RKO (cell line): ENCODE measurements at regions not wholly inside any gene's neighbourhood (a gene's known extent, or its start where the extent isn't known, plus 50 kb on each side); places are given as distances from the start of the nearest gene placed in this dataset.
"Not testable (repeated sequence)": the region's sequence is repeated elsewhere in the genome, so short reads cannot be mapped to it uniquely, and the experiment has no call there.

ENCODE experiments used
- DNase-seq: peaks from one replicate; pipeline ENCODE4 v3.0.0-alpha.2; 2016; ENCODE audit warnings: low spot score

DNA sequence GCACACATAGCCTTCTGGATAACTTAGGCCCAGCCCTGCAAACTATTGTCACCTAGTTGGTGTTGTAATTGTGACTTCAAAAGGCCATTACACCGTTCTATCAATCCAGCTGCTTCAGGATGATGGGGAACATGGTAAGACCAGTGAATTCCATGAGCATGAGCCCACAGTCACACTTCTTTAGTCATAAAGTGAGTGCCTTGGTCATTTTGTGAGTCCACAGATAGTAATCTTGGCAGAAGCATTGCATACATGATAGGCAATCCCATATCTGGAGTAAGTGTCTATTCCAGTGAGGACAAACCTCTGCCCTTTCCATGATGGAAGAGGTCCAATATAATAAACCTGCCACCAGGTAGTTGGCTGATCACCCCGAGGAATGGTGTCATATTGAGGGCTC is 94.5 kb upstream of the RAI14 start:
- not testable (repeated sequence) for DNase-seq

DNA sequence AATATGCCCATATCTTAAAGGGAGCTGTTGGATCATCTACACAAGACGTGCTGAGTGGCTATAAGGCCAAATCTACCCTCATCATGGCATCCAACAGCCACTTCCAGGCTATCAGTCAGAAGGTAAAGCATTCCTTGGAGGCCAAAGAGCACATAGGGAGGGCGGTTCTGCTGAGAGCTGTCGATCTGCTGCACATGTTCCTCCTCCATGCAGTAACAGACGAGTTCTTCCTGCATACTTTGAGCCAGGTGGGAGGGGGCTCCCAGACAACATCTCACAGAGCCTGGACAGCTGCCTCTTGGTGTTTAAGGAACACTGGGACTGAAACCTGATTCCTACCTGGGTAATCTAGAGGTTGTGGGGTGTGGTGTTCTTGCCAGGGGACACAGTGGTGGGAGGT is 93.3 kb upstream of the RAI14 start:
- no peak for DNase-seq

DNA sequence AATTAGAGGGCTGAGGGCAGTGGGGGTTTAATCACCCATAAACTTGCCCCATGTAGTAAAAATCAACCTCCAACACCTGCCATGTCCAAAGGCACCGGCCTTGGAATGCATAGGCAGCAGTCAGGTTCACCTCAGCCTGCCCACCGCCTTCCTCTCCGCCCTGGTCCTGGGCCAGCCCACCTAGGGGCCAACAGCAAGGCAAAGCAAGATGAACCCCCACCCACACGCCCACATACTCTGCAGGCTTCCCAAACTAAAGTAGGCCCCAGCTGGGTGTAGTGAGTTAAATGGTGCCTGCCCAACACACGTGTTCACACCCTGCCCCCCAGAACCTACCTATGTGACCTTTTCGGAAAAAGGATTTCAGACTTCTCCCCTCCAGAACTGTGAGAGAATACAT is 92.9 kb upstream of the RAI14 start:
- DNase-seq: no peak

DNA sequence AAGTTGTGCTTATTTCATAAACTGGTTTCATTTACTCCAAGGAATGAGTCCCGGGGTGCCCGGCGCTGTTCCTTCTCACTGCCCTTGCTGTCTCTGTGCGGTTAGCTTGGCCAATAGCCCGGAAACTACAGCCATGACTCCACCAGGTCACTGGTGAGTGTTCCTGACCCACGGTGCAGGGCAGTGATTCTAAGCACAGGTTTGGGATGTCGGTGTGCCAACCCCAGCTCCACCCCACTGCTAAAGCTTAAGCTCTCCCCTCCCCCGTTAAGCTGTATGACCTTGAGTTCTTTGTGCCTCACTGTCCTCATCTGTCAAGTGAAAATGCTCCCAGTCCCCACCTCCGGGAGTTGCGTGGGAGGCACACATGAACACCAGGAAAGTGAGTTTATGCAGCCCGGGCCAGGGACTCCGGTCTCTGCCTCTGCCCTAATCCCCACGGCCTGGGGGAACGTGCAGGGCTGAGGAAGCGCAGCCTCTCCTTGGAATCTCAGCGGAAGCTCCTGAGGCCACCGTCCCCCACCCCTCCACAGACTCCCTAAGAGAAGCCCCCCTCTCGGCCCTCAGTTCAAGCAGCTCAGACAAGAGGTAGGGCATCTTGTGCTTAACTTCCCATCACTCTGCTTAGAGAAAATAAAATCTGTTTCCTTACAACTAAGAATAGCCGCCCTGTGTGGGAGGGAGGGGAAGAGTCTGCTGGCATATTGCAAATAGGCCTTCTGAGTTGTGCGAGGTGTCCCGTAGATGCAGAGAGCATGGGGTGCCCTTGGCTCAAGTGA is 92.0 kb upstream of the RAI14 start:
- DNase-seq: no peak

DNA sequence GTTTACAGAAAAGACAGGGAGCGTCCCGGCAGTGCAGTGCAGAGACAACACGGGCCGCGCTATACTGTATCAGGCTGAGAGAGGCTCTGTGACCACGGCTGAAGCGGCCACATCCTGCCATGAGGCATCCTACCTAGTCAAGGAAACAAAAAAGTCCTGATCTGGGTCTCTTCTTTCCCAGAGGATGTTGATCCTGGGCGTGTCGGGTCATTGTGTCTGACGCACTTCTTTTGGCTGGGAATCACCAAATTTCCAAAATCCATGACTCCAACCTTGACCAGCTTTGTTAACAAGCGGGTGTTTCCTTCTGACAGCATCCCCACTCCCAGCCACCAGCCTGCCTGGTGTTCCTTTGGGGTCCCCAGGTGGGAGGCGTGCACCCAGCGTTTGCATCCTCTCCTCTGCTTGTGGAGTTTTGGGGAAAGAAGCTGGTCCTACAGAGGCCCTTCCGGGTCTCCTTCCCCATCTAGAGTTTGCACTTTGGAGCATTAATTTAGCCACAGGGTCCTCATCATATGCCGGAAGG is 91.4 kb upstream of the RAI14 start:
- DNase-seq: no peak

DNA sequence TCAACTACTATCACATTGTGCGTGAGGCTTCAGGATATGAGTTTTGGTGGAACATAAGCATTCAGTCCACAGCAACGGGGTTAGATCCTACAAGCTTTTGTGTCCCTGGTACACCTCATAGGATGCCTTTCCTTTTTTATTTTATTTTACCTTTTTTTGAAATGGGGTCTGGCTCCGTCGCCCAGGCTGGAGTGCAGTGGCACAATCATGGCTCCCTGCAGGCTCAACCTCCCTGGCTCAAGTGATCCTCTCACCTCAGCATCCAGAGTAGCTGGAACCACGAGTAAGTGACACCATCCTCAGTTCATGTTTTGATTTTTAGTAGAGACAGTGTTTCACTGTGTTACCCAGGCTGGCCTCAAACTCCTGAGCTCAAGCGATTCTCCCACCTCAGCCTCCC is 86.0 kb upstream of the RAI14 start:
- no peak for DNase-seq

DNA sequence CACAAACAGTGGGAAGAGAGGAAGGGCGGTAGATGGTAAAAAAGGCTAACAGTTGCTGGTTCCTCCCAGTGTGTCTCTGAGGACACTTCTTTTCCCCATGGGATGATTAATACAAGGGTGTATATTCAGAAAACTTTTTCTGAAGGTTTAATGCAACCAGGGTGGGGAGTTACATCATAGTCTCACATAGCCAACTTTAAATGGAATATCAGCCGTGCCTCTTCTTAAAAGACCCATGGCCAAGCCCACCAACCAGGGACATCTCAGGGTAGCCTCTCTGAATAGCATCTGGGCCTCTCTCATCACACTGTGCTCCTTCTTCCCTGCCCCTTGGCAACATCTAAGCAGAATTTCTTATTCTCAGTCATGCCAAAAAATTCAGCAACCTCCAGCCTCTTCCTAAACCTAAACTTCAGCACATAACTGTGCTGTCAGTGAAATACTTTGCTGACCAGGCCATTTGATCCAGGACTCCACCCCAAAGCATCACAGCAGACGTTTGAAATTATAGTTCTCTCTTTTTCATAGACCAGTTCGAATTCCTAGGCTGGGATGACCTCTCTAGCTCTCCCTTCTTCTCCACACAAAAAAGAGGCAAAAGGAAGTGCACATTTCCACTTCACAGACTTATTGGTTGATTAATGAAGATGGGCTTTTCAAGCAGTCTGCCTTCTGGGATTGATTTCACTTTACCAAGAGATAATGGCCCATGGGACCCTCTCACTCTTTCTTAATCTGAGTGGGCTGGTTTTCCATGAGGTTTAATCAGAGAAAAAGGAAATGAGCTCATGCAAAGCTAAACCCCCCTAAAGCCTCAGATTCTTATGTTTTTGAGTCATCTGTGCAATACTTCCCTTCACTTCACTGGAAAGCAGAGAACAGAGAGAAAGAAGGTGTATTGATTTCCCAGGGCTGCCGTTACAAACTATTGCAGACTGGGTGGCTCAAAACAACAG is 85.1 kb upstream of the RAI14 start:
- no peak for DNase-seq

DNA sequence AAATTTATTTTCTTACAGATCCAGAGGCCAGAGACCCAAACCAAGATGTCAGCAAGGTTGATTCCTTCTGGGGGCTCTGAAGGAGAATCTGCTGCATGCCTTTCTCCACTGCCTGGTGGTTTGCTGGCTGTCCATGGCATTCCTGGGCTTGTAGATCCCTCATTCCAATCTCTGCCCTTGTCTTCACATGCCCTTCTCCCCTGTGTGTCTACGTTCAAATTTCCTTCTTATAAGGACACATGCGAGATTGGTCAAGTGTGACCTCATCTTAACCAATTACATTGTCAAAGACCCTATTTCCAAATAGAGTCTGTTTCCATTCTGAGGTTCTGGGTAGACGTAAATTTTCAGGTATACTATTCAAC is 84.5 kb upstream of the RAI14 start:
- DNase-seq: no peak

DNA sequence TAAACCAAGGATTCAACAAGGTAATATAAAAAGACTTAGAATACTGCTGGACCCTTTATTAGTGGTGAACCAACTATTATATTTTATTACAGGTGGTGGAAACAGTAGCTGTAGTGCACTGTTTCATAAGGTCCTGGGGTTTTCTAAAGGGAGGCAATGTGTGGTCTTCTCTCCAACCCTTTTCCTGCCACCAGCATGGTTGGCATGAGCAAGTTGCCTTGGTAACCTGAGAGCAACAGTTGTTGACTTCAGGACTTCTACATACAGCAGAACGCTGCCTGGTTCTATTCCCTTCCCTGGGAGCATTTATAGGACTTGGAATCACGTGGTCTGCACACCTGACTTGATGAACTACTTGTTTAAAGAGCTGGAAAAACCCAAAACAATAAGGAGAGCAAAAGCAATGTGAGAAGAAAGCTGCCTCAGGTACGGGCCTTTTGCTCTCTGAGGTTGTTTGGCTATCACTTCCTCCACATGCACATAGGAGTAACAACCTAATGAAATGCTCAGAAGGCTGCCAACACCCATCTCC is 81.1 kb upstream of the RAI14 start:
- DNase-seq: no peak

DNA sequence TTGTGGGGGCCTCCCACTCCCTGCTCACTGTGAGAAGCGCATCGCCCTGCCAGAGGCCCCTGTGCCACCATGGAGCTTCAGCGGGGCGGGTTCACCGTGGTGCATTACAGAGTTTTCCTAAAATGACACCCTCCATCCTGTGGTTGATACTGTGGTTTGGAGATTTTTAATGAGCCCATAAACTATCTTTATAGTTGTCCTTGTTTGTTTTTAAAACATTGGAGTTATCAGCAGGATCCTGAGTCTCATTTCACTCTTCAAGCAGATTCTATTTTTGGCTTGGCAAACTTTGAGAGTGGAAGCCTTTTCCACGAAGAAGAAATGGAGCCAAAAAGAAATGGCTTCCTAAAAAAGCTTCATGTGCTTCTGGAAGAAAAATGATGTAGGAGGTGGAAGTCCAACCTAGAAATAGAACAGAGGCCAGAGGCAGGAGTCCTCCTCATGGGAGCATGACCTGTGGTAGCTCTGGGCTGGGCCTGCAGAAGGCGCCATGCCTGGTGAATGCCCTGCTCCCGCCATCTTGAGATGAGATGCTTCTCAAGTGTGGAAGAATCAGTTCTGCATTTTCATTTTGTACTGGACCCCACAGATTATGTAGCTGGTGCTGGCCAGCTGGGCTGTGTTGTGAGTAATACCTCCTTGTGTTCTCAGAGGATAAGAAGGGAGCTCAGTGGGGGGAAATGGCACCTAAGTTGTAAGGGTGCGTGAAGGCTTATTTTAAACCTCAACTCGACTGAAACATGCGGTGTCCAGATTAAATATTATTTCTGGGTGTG is 79.0 kb upstream of the RAI14 start:
- no peak for DNase-seq

DNA sequence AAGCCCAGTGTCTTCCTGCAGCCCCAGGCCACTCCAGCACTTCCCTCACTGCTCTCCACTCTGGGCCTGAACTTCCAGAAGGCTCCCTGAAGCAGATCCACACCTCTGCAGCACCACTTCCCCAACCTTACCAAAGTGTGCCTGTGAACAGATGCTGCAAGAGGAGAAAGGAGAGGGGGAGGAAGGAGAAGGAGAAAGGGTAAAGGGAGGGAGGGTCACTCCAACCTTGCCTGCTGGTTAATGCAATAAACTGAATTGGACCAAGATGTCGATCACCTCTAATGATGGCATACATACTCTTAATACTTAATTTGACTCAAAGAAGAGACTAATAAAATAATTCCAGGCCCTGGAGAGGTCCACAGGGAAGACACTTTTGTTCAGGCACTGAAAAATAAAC is 77.2 kb upstream of the RAI14 start:
- no peak for DNase-seq

DNA sequence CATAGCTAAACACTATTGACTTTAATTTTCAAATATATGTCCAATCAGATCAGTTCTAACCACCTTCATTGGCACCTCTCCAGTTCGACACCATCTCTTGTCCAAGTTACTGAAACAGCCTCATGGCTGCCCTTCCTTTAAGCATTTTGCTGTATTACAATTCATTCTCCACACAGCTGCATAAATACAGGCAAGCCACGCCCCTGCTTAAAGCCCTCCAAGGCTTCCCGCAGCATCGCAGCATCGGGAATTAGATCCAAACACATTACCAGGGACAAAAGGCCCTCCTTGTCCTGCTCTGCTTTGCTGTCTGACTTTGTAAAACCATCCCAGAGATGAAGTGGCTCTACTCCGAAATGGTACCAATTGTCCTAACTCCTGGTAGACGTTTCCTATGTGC is 75.1 kb upstream of the RAI14 start:
- no peak for DNase-seq

DNA sequence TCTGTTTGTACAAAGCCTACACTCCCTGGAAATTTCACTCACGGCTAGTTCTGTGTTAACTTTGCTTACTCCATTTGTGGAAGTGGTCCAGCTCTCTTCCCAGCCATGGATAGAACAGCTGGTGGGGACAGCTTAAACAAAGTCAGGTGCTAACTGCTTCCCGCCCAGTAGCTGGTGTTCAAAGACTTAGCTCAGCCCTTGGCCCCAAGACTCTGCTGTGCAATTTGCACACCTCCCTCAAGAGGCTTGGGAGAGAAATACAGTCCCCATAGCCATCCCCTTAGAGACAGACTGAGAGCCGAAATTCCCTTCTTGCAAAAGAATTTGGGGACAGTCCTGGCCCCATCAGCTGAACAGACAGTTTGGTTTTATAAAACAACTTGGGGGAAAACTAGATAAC is 73.8 kb upstream of the RAI14 start:
- no peak for DNase-seq

DNA sequence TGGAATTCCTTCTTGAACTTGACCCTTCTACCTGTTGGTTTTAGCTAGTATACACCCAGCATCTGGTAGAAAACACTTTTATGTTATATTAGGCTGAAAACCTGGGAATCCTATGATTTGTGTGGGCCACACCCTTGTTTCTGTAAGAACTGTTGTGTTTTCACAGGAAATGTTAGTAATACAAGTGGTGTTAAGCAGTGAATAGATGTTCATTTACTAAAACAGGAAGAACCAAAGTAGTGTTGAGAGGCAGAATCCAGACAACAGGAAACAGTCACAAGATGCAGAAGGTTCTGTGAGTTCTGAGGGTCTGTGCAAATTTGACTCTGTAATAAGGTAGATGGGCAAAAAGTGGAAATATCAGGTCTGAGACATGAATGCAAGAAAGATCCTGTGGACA is 73.0 kb upstream of the RAI14 start:
- no peak for DNase-seq

DNA sequence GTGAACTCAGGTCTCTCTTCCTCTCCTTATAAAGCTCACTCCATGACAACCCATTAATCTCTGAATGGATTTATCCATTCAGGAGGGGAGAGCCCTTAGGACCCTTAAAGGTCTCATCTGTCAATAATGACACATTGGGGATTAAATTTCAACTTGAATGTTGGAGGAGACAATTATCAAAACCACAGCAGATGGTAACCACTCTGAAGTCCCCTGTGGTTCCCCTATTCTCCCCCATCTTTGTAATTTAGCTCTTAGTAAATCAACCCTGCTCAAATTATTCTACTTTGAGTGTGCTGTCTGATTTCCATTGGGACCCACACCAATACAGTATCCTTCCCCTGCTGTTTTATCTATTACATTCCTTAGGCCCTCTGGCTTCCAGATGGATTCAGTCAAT is 72.0 kb upstream of the RAI14 start:
- no peak for DNase-seq

DNA sequence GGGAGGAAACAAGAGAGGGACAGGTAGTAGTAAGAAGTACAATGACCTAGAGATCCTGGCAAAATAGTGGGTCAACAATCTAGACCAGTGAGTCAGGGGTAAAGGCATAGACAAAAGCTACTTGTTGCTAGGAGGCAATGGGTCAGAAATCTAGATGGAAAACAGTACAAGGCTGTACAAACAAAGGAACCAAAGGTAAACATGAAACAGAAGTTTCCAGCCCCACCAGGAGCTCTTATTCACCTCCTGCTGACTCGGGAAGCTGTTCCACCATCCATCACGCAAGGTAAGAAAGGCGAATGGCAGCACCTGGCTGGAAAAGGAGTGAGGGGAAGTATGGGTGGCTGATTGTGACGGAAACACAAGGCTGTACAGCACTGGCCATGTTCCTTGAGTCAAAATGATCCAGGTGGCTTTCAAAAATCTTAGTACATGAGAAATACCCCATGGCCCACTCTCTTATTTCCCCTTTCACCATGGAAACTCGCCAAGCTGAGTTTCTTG is 70.5 kb upstream of the RAI14 start:
- DNase-seq: no peak

DNA sequence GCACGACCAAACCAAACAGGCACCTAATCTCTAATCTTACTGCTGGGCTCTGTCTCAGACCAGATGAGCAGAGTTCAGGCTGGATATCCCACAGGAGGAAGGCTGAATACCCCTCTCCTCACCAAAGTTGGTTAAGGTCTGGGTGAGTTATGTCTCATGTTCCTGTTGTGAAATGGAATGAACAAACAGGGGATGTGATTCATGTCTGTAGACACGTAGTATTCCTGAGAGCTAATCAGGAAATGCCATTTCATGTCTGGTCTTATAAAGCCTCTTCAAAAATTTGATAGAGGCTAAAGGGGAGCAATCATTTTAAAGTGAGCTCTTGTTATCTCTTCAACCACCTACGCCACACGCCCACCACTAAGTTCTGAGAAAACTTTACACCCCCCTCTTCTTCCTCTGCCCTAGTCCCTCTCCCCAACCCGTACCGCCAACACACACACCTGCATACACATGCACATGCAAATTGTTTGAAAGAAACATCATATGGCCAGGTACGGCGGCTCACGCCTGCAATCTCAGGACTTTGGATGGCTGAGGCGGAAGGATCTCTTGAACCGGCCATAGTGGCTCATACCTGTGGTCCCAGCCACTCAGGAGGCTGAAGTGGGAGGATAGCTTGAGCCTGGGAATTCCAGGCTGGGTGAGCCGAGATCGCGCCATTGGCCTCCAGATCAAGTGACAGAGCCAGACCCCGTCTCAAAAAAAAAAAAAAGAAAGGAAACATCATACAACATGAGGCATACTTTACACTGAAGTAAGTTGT is 69.8 kb upstream of the RAI14 start:
- peak; percentile 28 for DNase-seq

DNA sequence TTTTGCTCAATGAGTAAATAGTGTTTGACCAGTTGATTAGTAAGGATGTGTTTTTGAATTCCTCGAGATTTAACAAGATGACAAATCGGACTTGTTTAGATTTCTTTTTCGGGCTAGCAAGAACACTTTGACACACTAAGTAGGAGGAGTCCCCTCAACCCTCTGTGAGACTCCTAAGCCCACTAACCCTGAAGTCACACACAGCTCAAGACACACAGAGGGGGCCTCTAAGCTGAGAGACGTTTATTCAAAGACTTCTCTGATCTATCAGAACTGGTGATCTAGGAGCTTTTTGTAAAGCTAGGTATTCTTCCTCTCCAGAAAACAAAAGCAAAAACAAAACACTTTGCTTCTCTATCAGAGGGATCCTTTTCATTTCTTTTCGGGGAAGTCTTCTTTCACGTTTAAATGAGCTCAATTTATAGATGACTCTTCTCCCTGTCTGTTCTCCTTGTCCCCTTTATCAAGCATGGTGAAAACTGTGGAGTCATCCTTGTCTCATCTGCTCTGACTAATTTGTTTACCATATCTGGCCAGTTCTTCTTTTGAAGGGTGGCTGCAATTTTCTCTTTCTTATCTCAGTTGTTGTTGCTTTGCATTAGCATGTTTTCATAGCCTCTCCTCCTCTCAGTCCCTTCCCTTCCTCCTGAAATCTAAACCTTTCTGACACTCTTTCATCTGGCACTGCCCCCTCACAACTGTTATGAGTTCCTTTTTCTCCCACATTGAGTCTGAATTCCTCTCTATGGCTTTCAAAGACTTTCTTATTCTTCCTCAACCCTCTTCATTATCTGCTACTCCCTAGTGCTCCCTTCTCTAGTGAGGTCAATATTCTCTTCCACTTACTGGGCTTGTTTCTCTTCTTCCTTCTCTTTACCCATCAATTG is 68.5 kb upstream of the RAI14 start:
- DNase-seq: no peak

DNA sequence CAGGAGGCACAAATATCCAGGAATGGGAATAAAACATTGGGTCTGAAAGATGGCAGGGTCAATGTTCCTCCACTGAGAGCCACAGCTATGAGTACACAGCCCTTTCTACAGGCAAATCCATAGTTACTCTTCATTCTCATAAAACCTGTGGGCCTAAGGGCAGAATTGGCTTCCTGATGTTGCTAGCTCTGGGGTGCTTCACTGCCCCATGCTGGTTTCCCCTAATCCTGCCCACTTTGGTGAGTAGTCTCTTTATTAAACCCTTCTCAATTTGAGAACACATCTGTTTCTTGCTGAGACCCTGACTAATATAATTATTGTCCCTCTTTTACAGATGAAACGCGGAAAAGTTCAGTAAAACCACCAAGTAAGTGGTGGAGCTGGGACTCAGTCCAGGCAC is 66.3 kb upstream of the RAI14 start:
- no peak for DNase-seq

DNA sequence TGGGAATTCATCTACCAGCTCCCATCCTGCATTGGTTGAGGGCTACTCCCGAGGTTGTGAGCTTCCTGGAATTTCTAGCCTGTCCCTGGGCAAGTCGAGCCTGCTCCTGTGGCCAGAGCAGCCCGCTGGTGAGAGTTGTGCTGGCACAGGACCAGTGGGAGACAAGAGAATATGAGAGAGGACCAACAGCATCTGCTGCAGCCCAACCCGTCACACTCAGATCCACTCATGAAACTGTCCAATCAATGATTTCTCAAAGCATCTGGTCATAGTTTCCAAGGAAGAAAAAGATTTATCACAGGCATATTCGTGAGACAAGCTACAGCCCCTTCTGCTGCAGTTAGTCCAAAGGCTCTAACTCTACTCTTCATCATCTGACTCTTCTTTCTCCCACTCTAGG is 64.4 kb upstream of the RAI14 start:
- DNase-seq: no peak
